HepG2 (cell line): ENCODE measurements at regions not wholly inside any gene's neighbourhood (a gene's known extent, or its start where the extent isn't known, plus 50 kb on each side); places are given as distances from the start of the nearest gene placed in this dataset.

Source experiments
- CTCF ChIP-seq: sonication (generic); formaldehyde crosslinking; IDR thresholded peaks from 2 replicates; pipeline ENCODE4 v1.5.0; 2020; ENCODE audit warnings: mild to moderate bottlenecking, missing genetic modification reagents, moderate library complexity
- EZH2 ChIP-seq: conservative IDR thresholded peaks from 2 replicates; pipeline ENCODE4 v1.6.1; 2012; ENCODE audit warnings: mild to moderate bottlenecking, low read depth, low read length, moderate library complexity
- FOXM1 ChIP-seq: sonication (generic); formaldehyde crosslinking; IDR thresholded peaks from 2 replicates; pipeline ENCODE4 v1.5.0; 2020; ENCODE audit warnings: missing genetic modification reagents
- GMEB1 ChIP-seq: sonication (generic); formaldehyde crosslinking; IDR thresholded peaks from 2 replicates; pipeline ENCODE4 v1.5.1; 2020; ENCODE audit warnings: missing genetic modification reagents, mild to moderate bottlenecking, borderline replicate concordance
- HIC2 ChIP-seq: sonication (generic); formaldehyde crosslinking; IDR thresholded peaks from 2 replicates; pipeline ENCODE4 v1.9.0; 2022; ENCODE audit warnings: low read depth, missing genetic modification reagents
- JUNB ChIP-seq: sonication (generic); formaldehyde crosslinking; IDR thresholded peaks from 2 replicates; pipeline ENCODE4 v1.8.0; 2022; ENCODE audit warnings: missing genetic modification reagents, mild to moderate bottlenecking, borderline replicate concordance
- MXD3 ChIP-seq: IDR thresholded peaks from 2 replicates; pipeline ENCODE4 v1.6.1; 2016; ENCODE audit warnings: mild to moderate bottlenecking, missing biosample characterization, missing genetic modification reagents
- POLR2AphosphoS5 ChIP-seq: IDR thresholded peaks from 2 replicates; pipeline ENCODE4 v1.6.1; 2012; ENCODE audit warnings: low read depth, low read length
- RXRA ChIP-seq: sonication (generic); formaldehyde crosslinking; IDR thresholded peaks from 2 replicates; pipeline ENCODE4 v1.5.1; 2020; ENCODE audit warnings: missing genetic modification reagents

GRCh38 chr2:185939858-185940257 is 201.3 kb downstream of the FSIP2 start:
- TF ChIP-seq FOXM1 (CRISPR knock-in tag): no peak
- no peak for TF ChIP-seq HIC2
- TF ChIP-seq JUNB: no peak
- no peak for TF ChIP-seq POLR2AphosphoS5
- no peak for TF ChIP-seq GMEB1 (CRISPR knock-in tag)
- no peak for TF ChIP-seq CTCF (CRISPR knock-in tag)
- no peak for TF ChIP-seq RXRA (CRISPR knock-in tag)
- TF ChIP-seq EZH2: no peak
- no peak for TF ChIP-seq MXD3 (CRISPR knock-in tag)
